DND-41 (cell line): ENCODE measurements at regions not wholly inside any gene's neighbourhood (a gene's known extent, or its start where the extent isn't known, plus 50 kb on each side); places are given as distances from the start of the nearest gene placed in this dataset.

Experiments used
- ATAC-seq: fragments of 200-7000 bp; cut with Tn5 transposase; 3 replicates; pipeline ENCODE4 v1.9.1; 2021; ENCODE audit warnings: low read depth; ENCODE audit not compliant: insufficient read depth
- DNase-seq: peaks from one replicate; pipeline ENCODE4 v3.0.0-alpha.2; 2020
- H2AFZ ChIP-seq: 2 replicates; pipeline ENCODE4 v1.6.0; 2012; ENCODE audit warnings: low read depth, low read length
- H3K27ac ChIP-seq: 2 replicates; pipeline ENCODE4 v1.5.1; 2012; ENCODE audit warnings: low read length, inconsistent platforms
- H3K27me3 ChIP-seq: fragments of 200-600 bp; sonication (generic); 2 replicates; pipeline ENCODE4 v1.6.0; 2012; ENCODE audit warnings: low read length, mild to moderate bottlenecking, inconsistent platforms; ENCODE audit not compliant: insufficient read depth, poor library complexity
- H3K36me3 ChIP-seq: 2 replicates; pipeline ENCODE4 v1.5.1; 2012; ENCODE audit warnings: low read length, inconsistent platforms; ENCODE audit not compliant: insufficient read depth
- H3K4me1 ChIP-seq: 2 replicates; pipeline ENCODE4 v1.5.1; 2012; ENCODE audit warnings: mild to moderate bottlenecking, low read length; ENCODE audit not compliant: insufficient read depth
- H3K4me2 ChIP-seq: 2 replicates; pipeline ENCODE4 v1.6.0; 2012; ENCODE audit warnings: mild to moderate bottlenecking, moderate library complexity, low read length, inconsistent platforms; ENCODE audit not compliant: insufficient read depth
- H3K4me3 ChIP-seq, 2 experiments: fragments of 200-600 bp in 1 of 2; shearing (Covaris generic) in 1 of 2; 2 replicates each; pipeline ENCODE4 v1.5.1; 2012 to 2016; ENCODE audit warnings: inconsistent platforms in 2 of 2, low read length in 2 of 2, mild to moderate bottlenecking in 2 of 2, low read depth in 1 of 2, moderate library complexity in 1 of 2
- H3K79me2 ChIP-seq: 2 replicates; pipeline ENCODE4 v1.6.0; 2012; ENCODE audit warnings: low read length, inconsistent platforms; ENCODE audit not compliant: insufficient read depth
- H3K9ac ChIP-seq: 2 replicates; pipeline ENCODE4 v1.6.0; 2012; ENCODE audit warnings: low read depth, mild to moderate bottlenecking, inconsistent platforms, low read length, moderate library complexity
- H3K9me3 ChIP-seq: 2 replicates; pipeline ENCODE4 v1.5.1; 2012; ENCODE audit warnings: low read length, moderate library complexity, mild to moderate bottlenecking, inconsistent platforms; ENCODE audit not compliant: insufficient read depth, severe bottlenecking
- H4K20me1 ChIP-seq: 2 replicates; pipeline ENCODE4 v1.6.0; 2012; ENCODE audit warnings: low read length; ENCODE audit not compliant: insufficient read depth
- EZH2 ChIP-seq: IDR thresholded peaks from 3 replicates; pipeline ENCODE4 v1.6.1; 2012; ENCODE audit warnings: borderline replicate concordance, low read depth, mild to moderate bottlenecking, moderate library complexity, low read length, inconsistent platforms; ENCODE audit not compliant: severe bottlenecking
- TF ChIP-seq, protein P1 (sequence below): IDR thresholded peaks from 2 replicates; pipeline ENCODE4 v1.5.1; 2012; ENCODE audit warnings: borderline replicate concordance, low read length, moderate library complexity, mild to moderate bottlenecking; ENCODE audit not compliant: poor library complexity, severe bottlenecking; ENCODE audit errors: extremely low read depth

DNA sequence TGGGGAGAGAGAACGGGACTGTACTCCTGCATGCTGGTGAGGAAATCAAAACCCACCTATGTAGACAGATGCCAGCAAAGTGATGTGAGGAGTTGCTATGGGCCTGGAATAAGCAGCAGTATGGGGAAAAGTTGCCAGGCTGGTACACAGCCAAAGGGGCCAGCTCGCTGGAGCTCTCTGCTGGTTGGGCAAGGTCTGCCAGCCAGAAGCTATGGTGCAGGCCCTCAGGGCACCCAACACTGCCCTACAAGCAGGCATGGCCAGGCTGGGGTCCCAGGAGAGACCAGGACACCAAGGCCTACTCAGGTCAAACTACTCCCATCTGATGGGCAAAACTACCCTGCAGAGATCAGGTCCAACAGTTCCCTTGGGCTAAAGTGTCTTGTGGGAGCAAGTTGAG is 916.6 kb downstream of the IPMK start:
- Histone ChIP-seq H3K36me3 (no peaks in the 10 kb centered on the region), H3K27ac (no peak overlapping the region), H3K79me2 (no peaks in the 10 kb centered on the region), H4K20me1 (no peaks in the 10 kb centered on the region), H3K4me2 (no peak overlapping the region), H2AFZ (no peak overlapping the region), H3K4me1 (no peaks in the 10 kb centered on the region), H3K27me3 (no peaks in the 10 kb centered on the region), H3K4me3 (no peak overlapping the region), H3K9me3 (no peaks in the 10 kb centered on the region), H3K9ac (no peak overlapping the region)
- no peak for ATAC-seq
- TF ChIP-seq EZH2, result no peak
- TF ChIP-seq, protein P1, sequence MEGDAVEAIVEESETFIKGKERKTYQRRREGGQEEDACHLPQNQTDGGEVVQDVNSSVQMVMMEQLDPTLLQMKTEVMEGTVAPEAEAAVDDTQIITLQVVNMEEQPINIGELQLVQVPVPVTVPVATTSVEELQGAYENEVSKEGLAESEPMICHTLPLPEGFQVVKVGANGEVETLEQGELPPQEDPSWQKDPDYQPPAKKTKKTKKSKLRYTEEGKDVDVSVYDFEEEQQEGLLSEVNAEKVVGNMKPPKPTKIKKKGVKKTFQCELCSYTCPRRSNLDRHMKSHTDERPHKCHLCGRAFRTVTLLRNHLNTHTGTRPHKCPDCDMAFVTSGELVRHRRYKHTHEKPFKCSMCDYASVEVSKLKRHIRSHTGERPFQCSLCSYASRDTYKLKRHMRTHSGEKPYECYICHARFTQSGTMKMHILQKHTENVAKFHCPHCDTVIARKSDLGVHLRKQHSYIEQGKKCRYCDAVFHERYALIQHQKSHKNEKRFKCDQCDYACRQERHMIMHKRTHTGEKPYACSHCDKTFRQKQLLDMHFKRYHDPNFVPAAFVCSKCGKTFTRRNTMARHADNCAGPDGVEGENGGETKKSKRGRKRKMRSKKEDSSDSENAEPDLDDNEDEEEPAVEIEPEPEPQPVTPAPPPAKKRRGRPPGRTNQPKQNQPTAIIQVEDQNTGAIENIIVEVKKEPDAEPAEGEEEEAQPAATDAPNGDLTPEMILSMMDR, result no peak
- no peak for DNase-seq

DNA sequence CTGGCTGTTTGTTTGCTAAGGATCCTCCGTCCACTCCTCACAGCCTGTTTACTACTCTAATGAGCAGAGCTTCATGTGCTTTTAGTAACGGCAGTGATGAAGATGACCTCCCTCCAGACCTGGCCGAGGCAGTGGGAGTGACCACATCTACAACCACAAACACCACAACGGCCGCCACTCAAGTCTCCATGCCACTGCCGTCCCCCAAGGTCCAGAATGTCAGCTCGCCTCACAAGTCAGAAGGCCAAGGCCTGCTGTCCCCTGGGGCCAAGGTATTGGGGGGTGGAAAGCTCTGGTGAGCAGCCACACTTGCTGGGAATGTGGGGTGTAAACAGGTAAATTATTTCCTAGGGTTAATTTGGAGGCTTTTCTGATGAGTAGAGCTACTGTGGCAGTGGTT is 926.4 kb downstream of the IPMK start:
- peaks cover 8% of the 10 kb centered on the region for H3K9me3 ChIP-seq
- H3K4me3 ChIP-seq, result no peak overlapping the region
- H3K79me2 ChIP-seq, result no peaks in the 10 kb centered on the region
- DNase-seq (no peak), ATAC-seq (no peak)
- H3K4me1 ChIP-seq, result no peaks in the 10 kb centered on the region
- H3K27ac ChIP-seq, result no peak overlapping the region
- H3K36me3 ChIP-seq, result no peaks in the 10 kb centered on the region
- no peak overlapping the region for H3K4me2 ChIP-seq
- no peaks in the 10 kb centered on the region for H3K27me3 ChIP-seq
- H4K20me1 ChIP-seq, result no peaks in the 10 kb centered on the region
- H3K9ac ChIP-seq, result no peak overlapping the region
- H2AFZ ChIP-seq, result no peak overlapping the region
- TF ChIP-seq, protein P1, result no peak
- TF ChIP-seq EZH2, result no peak

DNA sequence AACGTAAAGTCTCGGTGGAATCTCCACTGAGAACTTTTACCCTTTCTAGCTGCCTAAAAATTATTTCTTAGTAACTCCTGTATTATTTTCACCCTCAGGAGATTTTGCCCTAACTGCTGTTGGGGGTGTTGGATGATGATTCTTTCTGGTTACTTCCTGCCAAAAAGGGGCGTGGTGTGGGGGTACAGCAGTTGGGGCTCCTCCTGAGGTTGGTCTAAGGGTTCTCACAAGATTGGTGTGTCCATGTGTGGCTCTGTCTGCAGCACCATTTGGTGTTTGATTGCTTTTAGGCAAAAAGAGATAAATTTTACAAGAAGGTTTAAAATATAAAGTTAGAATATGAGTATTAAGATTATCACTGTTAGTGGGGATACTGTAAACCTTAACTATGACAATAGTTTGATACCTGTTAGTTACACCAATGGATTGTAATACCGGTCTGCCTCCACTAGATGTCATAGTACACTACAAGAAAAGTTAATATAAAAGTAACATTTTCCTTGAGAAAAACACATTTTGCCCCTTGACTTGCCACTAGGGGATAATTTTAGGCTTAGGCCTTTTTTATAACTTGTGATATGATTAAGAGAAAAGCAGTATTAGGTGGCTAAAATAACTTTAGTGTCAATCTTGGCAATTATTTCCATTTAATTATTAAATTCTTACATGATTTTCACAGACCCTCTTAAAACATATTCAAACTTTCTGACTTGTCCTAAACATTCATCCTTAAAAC is 928.7 kb downstream of the IPMK start:
- ATAC-seq, result no peak

More for the DNA sequence above, 928.7 kb downstream of the IPMK start:
- H3K36me3 ChIP-seq, result no peaks in the 10 kb centered on the region
- H3K9me3 ChIP-seq, result peaks cover 8% of the 10 kb centered on the region
- no peak overlapping the region for H3K4me3 ChIP-seq
- DNase-seq, result no peak
- H4K20me1 ChIP-seq, result no peaks in the 10 kb centered on the region
- H3K79me2 ChIP-seq, result no peaks in the 10 kb centered on the region
- no peak overlapping the region for H3K4me2 ChIP-seq
- H2AFZ ChIP-seq, result no peak overlapping the region
- H3K4me1 ChIP-seq, result no peaks in the 10 kb centered on the region
- H3K27ac ChIP-seq, result no peak overlapping the region
- no peaks in the 10 kb centered on the region for H3K27me3 ChIP-seq
- TF ChIP-seq, protein P1, result peak; percentile 72
- no peak for TF ChIP-seq EZH2
- no peak overlapping the region for H3K9ac ChIP-seq
